SK-N-SH treated with all-trans-retinoic acid at 6 μM for 48 hours (cell line): ENCODE measurements at regions not wholly inside any gene's neighbourhood (a gene's known extent, or its start where the extent isn't known, plus 50 kb on each side); places are given as distances from the start of the nearest gene placed in this dataset.

Source experiments
- ATAC-seq: fragments of 200-7000 bp; cut with Tn5 transposase; 3 replicates; pipeline ENCODE4 v1.9.1; 2020; ENCODE audit warnings: mild to moderate bottlenecking, moderate library complexity
- ARNTL ChIP-seq: fragments of 450-650 bp; formaldehyde crosslinking; IDR thresholded peaks from 2 replicates; pipeline ENCODE4 v1.5.0; 2020; ENCODE audit warnings: low read depth, mild to moderate bottlenecking, moderate library complexity, borderline replicate concordance
- BACH2 ChIP-seq: fragments of 250-450 bp; sonication (Bioruptor Pico); IDR thresholded peaks from 2 replicates; pipeline ENCODE4 v1.9.0; 2021; ENCODE audit warnings: mild to moderate bottlenecking, borderline replicate concordance
- CSDC2 ChIP-seq: fragments of 250-450 bp; sonication (Bioruptor Pico); IDR thresholded peaks from 2 replicates; pipeline ENCODE4 v1.5.0; 2020; ENCODE audit warnings: mild to moderate bottlenecking, moderate library complexity
- ESRRG ChIP-seq: fragments of 250-450 bp; sonication (Bioruptor Pico); IDR thresholded peaks from 2 replicates; pipeline ENCODE4 v1.6.1; 2021; ENCODE audit warnings: mild to moderate bottlenecking
- GLIS3 ChIP-seq: fragments of 250-450 bp; sonication (Bioruptor Pico); IDR thresholded peaks from 2 replicates; pipeline ENCODE4 v1.5.0; 2020; ENCODE audit warnings: mild to moderate bottlenecking, moderate library complexity
- ISL1 ChIP-seq: fragments of 250-450 bp; sonication (Bioruptor Pico); IDR thresholded peaks from 2 replicates; pipeline ENCODE4 v2.1.2; 2022; ENCODE audit warnings: mild to moderate bottlenecking, moderate library complexity
- OSR1 ChIP-seq: fragments of 250-450 bp; sonication (Bioruptor Pico); IDR thresholded peaks from 2 replicates; pipeline ENCODE4 v1.8.0; 2022; ENCODE audit warnings: moderate library complexity, mild to moderate bottlenecking, inconsistent platforms
- PPARA ChIP-seq: fragments of 250-450 bp; sonication (Bioruptor Pico); IDR thresholded peaks from 2 replicates; pipeline ENCODE4 v1.5.0; 2020; ENCODE audit warnings: mild to moderate bottlenecking, borderline replicate concordance
- RARB ChIP-seq: fragments of 250-450 bp; sonication (Bioruptor Pico); IDR thresholded peaks from 2 replicates; pipeline ENCODE4 v1.8.0; 2021; ENCODE audit warnings: mild to moderate bottlenecking, moderate library complexity
- SNAI2 ChIP-seq: fragments of 250-450 bp; sonication (Bioruptor Pico); IDR thresholded peaks from 2 replicates; pipeline ENCODE4 v1.5.0; 2020; ENCODE audit warnings: mild to moderate bottlenecking, moderate library complexity
- TCF4 ChIP-seq: fragments of 250-450 bp; sonication (Bioruptor Pico); IDR thresholded peaks from 2 replicates; pipeline ENCODE4 v1.8.0; 2021; ENCODE audit warnings: mild to moderate bottlenecking, moderate library complexity, borderline replicate concordance
- TOX ChIP-seq: fragments of 250-450 bp; sonication (Bioruptor Pico); IDR thresholded peaks from 2 replicates; pipeline ENCODE4 v1.8.0; 2021; ENCODE audit warnings: mild to moderate bottlenecking, moderate library complexity, borderline replicate concordance
- ZFP3 ChIP-seq: fragments of 250-450 bp; sonication (Bioruptor Pico); IDR thresholded peaks from 2 replicates; pipeline ENCODE4 v1.5.0; 2020; ENCODE audit warnings: mild to moderate bottlenecking, moderate library complexity
- ZFP30 ChIP-seq: fragments of 450-650 bp; formaldehyde crosslinking; IDR thresholded peaks from 2 replicates; pipeline ENCODE4 v1.5.0; 2022; ENCODE audit warnings: mild to moderate bottlenecking, moderate library complexity
- ZNF565 ChIP-seq: fragments of 450-650 bp; formaldehyde crosslinking; conservative IDR thresholded peaks from 2 replicates; pipeline ENCODE4 v1.5.0; 2020; ENCODE audit warnings: low read depth, mild to moderate bottlenecking, moderate library complexity
- ZNF70 ChIP-seq: fragments of 450-650 bp; formaldehyde crosslinking; IDR thresholded peaks from 2 replicates; pipeline ENCODE4 v1.5.0; 2020; ENCODE audit warnings: mild to moderate bottlenecking, moderate library complexity
- TF ChIP-seq, protein P1 (sequence below): fragments of 250-450 bp; sonication (Bioruptor Pico); IDR thresholded peaks from 2 replicates; pipeline ENCODE4 v1.8.0; 2021; ENCODE audit warnings: low read depth, mild to moderate bottlenecking, moderate library complexity, borderline replicate concordance
- TF ChIP-seq, protein P2 (sequence below): fragments of 250-450 bp; sonication (Bioruptor Pico); IDR thresholded peaks from 2 replicates; pipeline ENCODE4 v1.5.1; 2020; ENCODE audit warnings: low read depth, mild to moderate bottlenecking, moderate library complexity
- TF ChIP-seq, protein P3 (sequence below): fragments of 250-450 bp; sonication (Bioruptor Pico); IDR thresholded peaks from 2 replicates; pipeline ENCODE4 v1.5.0; 2020; ENCODE audit warnings: mild to moderate bottlenecking, moderate library complexity
- TF ChIP-seq, protein P4 (sequence below): fragments of 250-450 bp; sonication (Bioruptor Pico); IDR thresholded peaks from 2 replicates; pipeline ENCODE4 v1.8.0; 2020; ENCODE audit warnings: mild to moderate bottlenecking, moderate library complexity, borderline replicate concordance

DNA sequence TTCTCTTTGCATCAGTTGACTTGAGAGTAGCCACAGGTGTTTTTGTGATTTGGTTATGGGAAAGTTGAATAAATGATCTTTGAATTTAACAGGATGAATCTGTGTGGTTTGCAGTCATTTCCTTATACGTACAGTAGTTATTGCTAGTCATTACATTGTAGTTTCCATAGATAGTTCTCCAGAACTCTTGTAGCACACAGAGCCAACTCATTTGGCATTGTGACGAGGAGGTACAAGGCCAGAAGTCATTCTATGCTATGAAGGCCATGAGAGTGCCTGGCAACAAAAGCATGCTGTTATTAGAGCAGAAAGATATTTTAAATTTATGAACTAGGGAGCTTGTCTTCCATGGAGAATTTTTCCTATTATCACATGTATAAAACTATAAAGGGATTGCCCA lies 973.0 kb upstream of the CHAC2 start:
- no peak for ATAC-seq
- TF ChIP-seq ZNF70 (CRISPR knock-in tag), result no peak
- no peak for TF ChIP-seq TOX (CRISPR knock-in tag)
- no peak for TF ChIP-seq SNAI2
- TF ChIP-seq PPARA (CRISPR knock-in tag), result no peak
- TF ChIP-seq, protein P1, sequence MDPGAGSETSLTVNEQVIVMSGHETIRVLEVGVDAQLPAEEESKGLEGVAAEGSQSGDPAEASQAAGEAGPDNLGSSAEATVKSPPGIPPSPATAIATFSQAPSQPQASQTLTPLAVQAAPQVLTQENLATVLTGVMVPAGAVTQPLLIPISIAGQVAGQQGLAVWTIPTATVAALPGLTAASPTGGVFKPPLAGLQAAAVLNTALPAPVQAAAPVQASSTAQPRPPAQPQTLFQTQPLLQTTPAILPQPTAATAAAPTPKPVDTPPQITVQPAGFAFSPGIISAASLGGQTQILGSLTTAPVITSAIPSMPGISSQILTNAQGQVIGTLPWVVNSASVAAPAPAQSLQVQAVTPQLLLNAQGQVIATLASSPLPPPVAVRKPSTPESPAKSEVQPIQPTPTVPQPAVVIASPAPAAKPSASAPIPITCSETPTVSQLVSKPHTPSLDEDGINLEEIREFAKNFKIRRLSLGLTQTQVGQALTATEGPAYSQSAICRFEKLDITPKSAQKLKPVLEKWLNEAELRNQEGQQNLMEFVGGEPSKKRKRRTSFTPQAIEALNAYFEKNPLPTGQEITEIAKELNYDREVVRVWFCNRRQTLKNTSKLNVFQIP (CRISPR knock-in tag), result no peak
- no peak for TF ChIP-seq ZNF565
- TF ChIP-seq OSR1 (CRISPR knock-in tag), result no peak
- TF ChIP-seq CSDC2 (CRISPR knock-in tag), result no peak
- TF ChIP-seq, protein P2, sequence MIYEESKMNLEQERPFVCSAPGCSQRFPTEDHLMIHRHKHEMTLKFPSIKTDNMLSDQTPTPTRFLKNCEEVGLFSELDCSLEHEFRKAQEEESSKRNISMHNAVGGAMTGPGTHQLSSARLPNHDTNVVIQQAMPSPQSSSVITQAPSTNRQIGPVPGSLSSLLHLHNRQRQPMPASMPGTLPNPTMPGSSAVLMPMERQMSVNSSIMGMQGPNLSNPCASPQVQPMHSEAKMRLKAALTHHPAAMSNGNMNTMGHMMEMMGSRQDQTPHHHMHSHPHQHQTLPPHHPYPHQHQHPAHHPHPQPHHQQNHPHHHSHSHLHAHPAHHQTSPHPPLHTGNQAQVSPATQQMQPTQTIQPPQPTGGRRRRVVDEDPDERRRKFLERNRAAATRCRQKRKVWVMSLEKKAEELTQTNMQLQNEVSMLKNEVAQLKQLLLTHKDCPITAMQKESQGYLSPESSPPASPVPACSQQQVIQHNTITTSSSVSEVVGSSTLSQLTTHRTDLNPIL (CRISPR knock-in tag), result no peak
- no peak for TF ChIP-seq ARNTL (CRISPR knock-in tag)

DNA sequence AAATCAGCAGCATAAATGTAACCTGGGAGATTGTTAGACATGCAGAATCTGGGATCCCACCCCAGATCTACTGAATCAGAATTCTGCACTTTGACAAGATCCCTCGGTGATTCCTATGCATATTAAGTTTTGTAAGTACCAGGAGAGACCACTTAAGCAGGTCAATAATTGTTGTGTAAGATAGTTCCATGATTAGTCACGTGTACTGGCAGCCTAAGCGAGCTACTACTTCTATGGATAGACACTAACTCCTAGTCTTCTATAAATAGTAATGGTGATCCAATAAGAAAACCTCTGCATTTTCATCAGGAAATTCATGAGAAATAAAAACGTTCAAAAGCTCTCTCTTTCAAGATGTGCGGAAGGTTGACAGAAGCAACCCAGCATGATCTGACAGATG lies 988.2 kb upstream of the CHAC2 start:
- no peak for ATAC-seq
- TF ChIP-seq, protein P3, sequence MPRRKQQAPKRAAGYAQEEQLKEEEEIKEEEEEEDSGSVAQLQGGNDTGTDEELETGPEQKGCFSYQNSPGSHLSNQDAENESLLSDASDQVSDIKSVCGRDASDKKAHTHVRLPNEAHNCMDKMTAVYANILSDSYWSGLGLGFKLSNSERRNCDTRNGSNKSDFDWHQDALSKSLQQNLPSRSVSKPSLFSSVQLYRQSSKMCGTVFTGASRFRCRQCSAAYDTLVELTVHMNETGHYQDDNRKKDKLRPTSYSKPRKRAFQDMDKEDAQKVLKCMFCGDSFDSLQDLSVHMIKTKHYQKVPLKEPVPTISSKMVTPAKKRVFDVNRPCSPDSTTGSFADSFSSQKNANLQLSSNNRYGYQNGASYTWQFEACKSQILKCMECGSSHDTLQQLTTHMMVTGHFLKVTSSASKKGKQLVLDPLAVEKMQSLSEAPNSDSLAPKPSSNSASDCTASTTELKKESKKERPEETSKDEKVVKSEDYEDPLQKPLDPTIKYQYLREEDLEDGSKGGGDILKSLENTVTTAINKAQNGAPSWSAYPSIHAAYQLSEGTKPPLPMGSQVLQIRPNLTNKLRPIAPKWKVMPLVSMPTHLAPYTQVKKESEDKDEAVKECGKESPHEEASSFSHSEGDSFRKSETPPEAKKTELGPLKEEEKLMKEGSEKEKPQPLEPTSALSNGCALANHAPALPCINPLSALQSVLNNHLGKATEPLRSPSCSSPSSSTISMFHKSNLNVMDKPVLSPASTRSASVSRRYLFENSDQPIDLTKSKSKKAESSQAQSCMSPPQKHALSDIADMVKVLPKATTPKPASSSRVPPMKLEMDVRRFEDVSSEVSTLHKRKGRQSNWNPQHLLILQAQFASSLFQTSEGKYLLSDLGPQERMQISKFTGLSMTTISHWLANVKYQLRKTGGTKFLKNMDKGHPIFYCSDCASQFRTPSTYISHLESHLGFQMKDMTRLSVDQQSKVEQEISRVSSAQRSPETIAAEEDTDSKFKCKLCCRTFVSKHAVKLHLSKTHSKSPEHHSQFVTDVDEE (CRISPR knock-in tag), result no peak
- TF ChIP-seq GLIS3, result no peak

DNA sequence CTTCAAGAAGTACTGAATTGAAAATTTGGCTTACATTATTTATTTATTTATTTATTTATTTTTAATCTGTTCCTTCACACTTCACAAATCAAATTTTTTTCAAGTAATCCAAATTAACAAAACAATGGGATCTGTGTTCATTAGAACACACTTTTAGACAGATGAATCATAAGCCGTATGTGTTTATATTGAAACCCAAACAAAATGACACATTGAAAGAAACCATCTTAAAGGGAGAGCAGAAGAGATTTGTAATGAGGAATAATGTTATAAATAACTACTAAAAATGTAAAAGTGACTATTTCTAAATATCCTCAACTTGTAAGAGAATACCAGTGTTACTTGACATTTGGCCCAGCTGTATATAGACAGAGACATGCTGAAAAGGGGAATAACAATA lies 991.0 kb upstream of the CHAC2 start:
- ATAC-seq, result no peak
- TF ChIP-seq RARB (CRISPR knock-in tag), result no peak
- TF ChIP-seq OSR1 (CRISPR knock-in tag), result no peak
- TF ChIP-seq PPARA (CRISPR knock-in tag), result no peak
- TF ChIP-seq, protein P4, sequence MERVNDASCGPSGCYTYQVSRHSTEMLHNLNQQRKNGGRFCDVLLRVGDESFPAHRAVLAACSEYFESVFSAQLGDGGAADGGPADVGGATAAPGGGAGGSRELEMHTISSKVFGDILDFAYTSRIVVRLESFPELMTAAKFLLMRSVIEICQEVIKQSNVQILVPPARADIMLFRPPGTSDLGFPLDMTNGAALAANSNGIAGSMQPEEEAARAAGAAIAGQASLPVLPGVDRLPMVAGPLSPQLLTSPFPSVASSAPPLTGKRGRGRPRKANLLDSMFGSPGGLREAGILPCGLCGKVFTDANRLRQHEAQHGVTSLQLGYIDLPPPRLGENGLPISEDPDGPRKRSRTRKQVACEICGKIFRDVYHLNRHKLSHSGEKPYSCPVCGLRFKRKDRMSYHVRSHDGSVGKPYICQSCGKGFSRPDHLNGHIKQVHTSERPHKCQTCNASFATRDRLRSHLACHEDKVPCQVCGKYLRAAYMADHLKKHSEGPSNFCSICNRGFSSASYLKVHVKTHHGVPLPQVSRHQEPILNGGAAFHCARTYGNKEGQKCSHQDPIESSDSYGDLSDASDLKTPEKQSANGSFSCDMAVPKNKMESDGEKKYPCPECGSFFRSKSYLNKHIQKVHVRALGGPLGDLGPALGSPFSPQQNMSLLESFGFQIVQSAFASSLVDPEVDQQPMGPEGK (CRISPR knock-in tag), result no peak
- no peak for TF ChIP-seq SNAI2
- TF ChIP-seq ARNTL (CRISPR knock-in tag), result no peak
- no peak for TF ChIP-seq ESRRG (CRISPR knock-in tag)
- TF ChIP-seq, protein P1 (CRISPR knock-in tag), result no peak
- no peak for TF ChIP-seq ZFP30 (CRISPR knock-in tag)
- TF ChIP-seq ZFP3, result no peak
- TF ChIP-seq GLIS3, result no peak

DNA sequence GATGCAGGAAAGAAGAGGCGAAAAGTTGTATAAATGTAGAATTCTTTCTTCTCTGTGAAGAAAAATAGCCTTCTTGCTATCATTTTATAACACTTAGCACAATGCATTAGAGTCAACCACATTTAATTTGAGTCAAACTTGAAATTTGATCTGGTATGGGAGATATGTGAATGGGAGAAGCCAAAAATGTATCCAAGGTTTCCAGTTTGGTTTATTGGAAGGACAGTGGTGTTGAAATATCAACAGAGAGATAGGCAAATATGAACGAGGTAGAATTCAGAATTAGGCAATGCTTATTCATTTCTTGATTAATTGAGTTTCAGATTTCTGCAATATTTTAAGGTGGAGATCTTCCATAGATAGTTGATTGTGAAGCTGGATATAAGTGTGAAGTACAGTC lies 991.9 kb upstream of the CHAC2 start:
- ATAC-seq, result no peak
- TF ChIP-seq OSR1 (CRISPR knock-in tag), result no peak

DNA sequence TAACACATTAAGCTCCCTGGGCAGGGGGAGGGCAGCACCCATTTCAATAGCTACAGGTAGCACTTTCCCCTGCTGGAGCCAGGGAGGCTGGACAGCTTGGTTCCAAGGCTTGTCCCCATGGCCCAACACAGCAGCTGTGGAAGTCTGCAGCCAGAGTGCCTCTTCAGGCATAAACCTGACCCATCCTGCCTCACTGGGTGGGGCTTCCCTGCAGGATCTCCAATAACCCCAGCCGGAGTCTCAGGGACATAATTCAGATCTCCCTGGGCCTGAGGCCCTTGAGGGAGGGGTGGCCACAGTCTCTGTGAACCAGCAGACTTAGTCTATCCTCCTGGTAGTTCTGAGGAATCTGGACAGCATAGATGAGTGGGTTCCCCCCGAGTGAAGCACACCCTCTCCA lies 1001.9 kb upstream of the CHAC2 start:
- ATAC-seq, result no peak
- TF ChIP-seq, protein P2 (CRISPR knock-in tag), result no peak
- TF ChIP-seq ISL1 (no peak), BACH2 (CRISPR knock-in tag) (no peak), PPARA (CRISPR knock-in tag) (no peak), SNAI2 (no peak), TCF4 (CRISPR knock-in tag) (no peak)
- TF ChIP-seq, protein P4 (CRISPR knock-in tag), result no peak
- TF ChIP-seq, protein P1 (CRISPR knock-in tag), result no peak
